ENCODE measurements at regions not wholly inside any gene's neighbourhood (a gene's known extent, or its start where the extent isn't known, plus 50 kb on each side); places are given as distances from the start of the nearest gene placed in this dataset.

GRCh38 chr18:29661924-29662323 is 1380.6 kb downstream of the DSC3 start:
- H3K27me3 ChIP-seq (replicated peaks; ENCODE audit: insufficient read depth, low read depth, low read length, poor library complexity) = no peaks in the 10 kb centered on the region
- no peak for DNase-seq (ENCODE audit: low spot score)
- TF ChIP-seq EZH2 (IDR thresholded peaks at IDR 0.05; ENCODE audit: borderline replicate concordance, low read depth, low read length, poor library complexity, severe bottlenecking) = no peak
- no peak for TF ChIP-seq CTCF (conservative IDR thresholded peaks at IDR 0.05; ENCODE audit: low read depth, low read length)
- POLR2A ChIA-PET (ENCODE audit: low non-redundant PET) = no interaction called here
- intact Hi-C loops (cut with micrococcal nuclease; ENCODE audit: unreplicated experiment) = no loop called here
- peaks cover 4% of the 10 kb centered on the region for H3K9me3 ChIP-seq (ENCODE audit: low read depth, low read length, poor library complexity, severe bottlenecking)
- H3K27ac ChIP-seq (ENCODE audit: low read depth, low read length, poor library complexity, severe bottlenecking) = no peak overlapping the region
- CTCF ChIA-PET = no interaction called here
- no TSS peak for BruUV-seq (replicated peaks)
- H3K36me3 ChIP-seq (ENCODE audit: insufficient read depth, low read length, poor library complexity, severe bottlenecking) = no peaks in the 10 kb centered on the region
- H3K4me1 ChIP-seq (ENCODE audit: insufficient read depth, low read length, poor library complexity, severe bottlenecking) = no peaks in the 10 kb centered on the region
- H3K4me3 ChIP-seq (ENCODE audit: low read depth, low read length, poor library complexity, severe bottlenecking) = no peak overlapping the region

GRCh38 chr18:29660777-29661176 is 1381.8 kb downstream of the DSC3 start:
- Histone ChIP-seq H3K4me1 (ENCODE audit: insufficient read depth, low read length, poor library complexity, severe bottlenecking) (no peaks in the 10 kb centered on the region), H3K36me3 (ENCODE audit: insufficient read depth, low read length, poor library complexity, severe bottlenecking) (no peaks in the 10 kb centered on the region), H3K27me3 (replicated peaks; ENCODE audit: insufficient read depth, low read depth, low read length, poor library complexity) (no peaks in the 10 kb centered on the region), H3K27ac (ENCODE audit: low read depth, low read length, poor library complexity, severe bottlenecking) (no peak overlapping the region), H3K4me3 (ENCODE audit: low read depth, low read length, poor library complexity, severe bottlenecking) (no peak overlapping the region), H3K9me3 (ENCODE audit: low read depth, low read length, poor library complexity, severe bottlenecking) (peaks cover 4% of the 10 kb centered on the region)
- TF ChIP-seq CTCF (conservative IDR thresholded peaks at IDR 0.05; ENCODE audit: low read depth, low read length) = no peak
- intact Hi-C loops (cut with micrococcal nuclease; ENCODE audit: unreplicated experiment) = no loop called here
- POLR2A ChIA-PET (ENCODE audit: low non-redundant PET) = no interaction called here
- CTCF ChIA-PET = no interaction called here
- no peak for DNase-seq (ENCODE audit: low spot score)
- no TSS peak for BruUV-seq (replicated peaks)

GRCh38 chr18:29653671-29654215 is 1388.8 kb downstream of the DSC3 start:
- Histone ChIP-seq H3K27ac (ENCODE audit: low read depth, low read length, poor library complexity, severe bottlenecking) (no peak overlapping the region), H3K9me3 (ENCODE audit: low read depth, low read length, poor library complexity, severe bottlenecking) (no peaks in the 10 kb centered on the region), H3K36me3 (ENCODE audit: insufficient read depth, low read length, poor library complexity, severe bottlenecking) (no peaks in the 10 kb centered on the region), H3K4me3 (ENCODE audit: low read depth, low read length, poor library complexity, severe bottlenecking) (no peak overlapping the region), H3K27me3 (replicated peaks; ENCODE audit: insufficient read depth, low read depth, low read length, poor library complexity) (no peaks in the 10 kb centered on the region), H3K4me1 (ENCODE audit: insufficient read depth, low read length, poor library complexity, severe bottlenecking) (no peaks in the 10 kb centered on the region)
- ChIA-PET POLR2A (ENCODE audit: low non-redundant PET) (no interaction called here), CTCF (no interaction called here)
- BruUV-seq (replicated peaks) = no TSS peak
- intact Hi-C loops (cut with micrococcal nuclease; ENCODE audit: unreplicated experiment) = no loop called here
- no peak for DNase-seq (ENCODE audit: low spot score)
- TF ChIP-seq CTCF (conservative IDR thresholded peaks at IDR 0.05; ENCODE audit: low read depth, low read length) (no peak), EZH2 (IDR thresholded peaks at IDR 0.05; ENCODE audit: borderline replicate concordance, low read depth, low read length, poor library complexity, severe bottlenecking) (no peak)

Data from A673 (cell line).